ENCODE measurements at regions not wholly inside any gene's neighbourhood (a gene's known extent, or its start where the extent isn't known, plus 50 kb on each side); places are given as distances from the start of the nearest gene placed in this dataset.

- no peak for DNase-seq (ENCODE audit: low read depth)
- no peak for TF ChIP-seq CTCF (IDR thresholded peaks at IDR 0.05; ENCODE audit: low read length, missing control alignments)
- H3K4me3 ChIP-seq (replicated peaks; ENCODE audit: low read depth, low read length) = no peak overlapping the region
Measured at GRCh38 chr20:48471759-48472408, 355.9 kb downstream of the PREX1 start.

- H3K4me3 ChIP-seq (replicated peaks; ENCODE audit: low read depth, low read length) = no peak overlapping the region
- no peak for DNase-seq (ENCODE audit: low read depth)
- TF ChIP-seq CTCF (IDR thresholded peaks at IDR 0.05; ENCODE audit: low read length, missing control alignments) = no peak
Measured at GRCh38 chr20:48471176-48471575, 356.6 kb downstream of the PREX1 start.

GRCh38 chr20:48470141-48470540 lies 357.7 kb downstream of the PREX1 start:
- no peak for DNase-seq (ENCODE audit: low read depth)
- H3K4me3 ChIP-seq (replicated peaks; ENCODE audit: low read depth, low read length) = no peak overlapping the region
- TF ChIP-seq CTCF (IDR thresholded peaks at IDR 0.05; ENCODE audit: low read length, missing control alignments) = no peak

GRCh38 chr20:48469026-48469425 lies 358.8 kb downstream of the PREX1 start:
- TF ChIP-seq CTCF (IDR thresholded peaks at IDR 0.05; ENCODE audit: low read length, missing control alignments) = no peak
- H3K4me3 ChIP-seq (replicated peaks; ENCODE audit: low read depth, low read length) = no peak overlapping the region

GRCh38 chr20:48468571-48468970 lies 359.2 kb downstream of the PREX1 start:
- TF ChIP-seq CTCF (IDR thresholded peaks at IDR 0.05; ENCODE audit: low read length, missing control alignments) = no peak
- no peak for DNase-seq (ENCODE audit: low read depth)
- no peak overlapping the region for H3K4me3 ChIP-seq (replicated peaks; ENCODE audit: low read depth, low read length)

More at GRCh38 chr20:48469026-48469425, 358.8 kb downstream of the PREX1 start:
- no peak for DNase-seq (ENCODE audit: low read depth)

GRCh38 chr20:48467622-48468021 lies 360.2 kb downstream of the PREX1 start:
- DNase-seq (ENCODE audit: low read depth) = no peak
- H3K4me3 ChIP-seq (replicated peaks; ENCODE audit: low read depth, low read length) = no peak overlapping the region
- TF ChIP-seq CTCF (IDR thresholded peaks at IDR 0.05; ENCODE audit: low read length, missing control alignments) = no peak

GRCh38 chr20:48465271-48465670 lies 362.5 kb downstream of the PREX1 start:
- TF ChIP-seq CTCF (IDR thresholded peaks at IDR 0.05; ENCODE audit: low read length, missing control alignments) = no peak
- no peak overlapping the region for H3K4me3 ChIP-seq (replicated peaks; ENCODE audit: low read depth, low read length)
- no peak for DNase-seq (ENCODE audit: low read depth)

Measured in fibroblast of pulmonary artery (primary cell).